CD4-positive, alpha-beta T cell (primary cell): ENCODE measurements at regions not wholly inside any gene's neighbourhood (a gene's known extent, or its start where the extent isn't known, plus 50 kb on each side); places are given as distances from the start of the nearest gene placed in this dataset.

Experiments used
- ATAC-seq: fragments of 200-7000 bp; cut with Tn5 transposase; one replicate; pipeline ENCODE4 v1.10.0; 2022; ENCODE audit warnings: mild to moderate bottlenecking; ENCODE audit not compliant: poor library complexity
- CTCF ChIA-PET: fragments of 350-600 bp; sonication (Branson Sonifier 250); formaldehyde crosslinking; loops from one replicate; lab custom pipeline; 2021; ENCODE audit warnings: antibody characterized with exemption, inconsistent platforms; lab: Charles Lee
- POLR2A ChIA-PET: fragments of 350-600 bp; sonication (Branson Sonifier 250); formaldehyde crosslinking; loops from one replicate; lab custom pipeline; 2021; ENCODE audit warnings: antibody characterized with exemption, inconsistent platforms; lab: Charles Lee
- DNase-seq, 14 experiments: peaks; one replicate each; pipeline ENCODE4 v3.0.0-alpha.2; 2013 to 2020; ENCODE audit warnings: mixed read lengths in 2 of 14
- H3K27ac ChIP-seq, 2 donors: one replicate each; pipeline versions ENCODE4 v1.5.1 to v1.7.0; 2013; ENCODE audit warnings: low read length in 2 of 2, low read depth in 1 of 2, mild to moderate bottlenecking in 1 of 2
- H3K27me3 ChIP-seq, 2 experiments: 1 replicate in 1 of 2; 2 replicates in 1 of 2; pipeline versions ENCODE4 v1.6.1 to v1.7.0; 2013; ENCODE audit warnings: low read length in 2 of 2, control low read depth in 1 of 2, mild to moderate bottlenecking in 1 of 2, moderate library complexity in 1 of 2; ENCODE audit not compliant: insufficient read depth in 2 of 2, control insufficient read depth in 1 of 2
- H3K36me3 ChIP-seq: one replicate; pipeline ENCODE4 v1.6.1; 2013; ENCODE audit warnings: low read length, control low read depth; ENCODE audit not compliant: insufficient read depth
- H3K4me1 ChIP-seq: one replicate; pipeline ENCODE4 v1.6.1; 2013; ENCODE audit warnings: low read length, control low read depth; ENCODE audit not compliant: insufficient read depth
- H3K4me3 ChIP-seq: one replicate; pipeline ENCODE4 v1.5.1; 2013; ENCODE audit warnings: mild to moderate bottlenecking, low read length, moderate library complexity
- H3K9me3 ChIP-seq, 2 experiments: 1 replicate in 1 of 2; 2 replicates in 1 of 2; pipeline versions ENCODE4 v1.6.1 to v1.7.0; 2013; ENCODE audit warnings: low read length in 2 of 2, mild to moderate bottlenecking in 2 of 2, control low read depth in 1 of 2, moderate library complexity in 1 of 2; ENCODE audit not compliant: control insufficient read depth in 1 of 2, insufficient read depth in 1 of 2
- H3K27ac Mint-ChIP-seq: one replicate; pipeline ENCODE4 v1.8.0; 2020; ENCODE audit warnings: mixed read lengths
- H3K27me3 Mint-ChIP-seq: one replicate; pipeline ENCODE4 v1.8.0; 2021; ENCODE audit warnings: mixed read lengths
- H3K36me3 Mint-ChIP-seq: one replicate; pipeline ENCODE4 v1.8.0; 2021; ENCODE audit warnings: low read depth, mixed read lengths
- H3K4me1 Mint-ChIP-seq: one replicate; pipeline ENCODE4 v1.8.0; 2021; ENCODE audit warnings: low read depth, mixed read lengths
- H3K4me3 Mint-ChIP-seq: one replicate; pipeline ENCODE4 v1.8.0; 2020; ENCODE audit warnings: mild to moderate bottlenecking, mixed read lengths
- H3K9me3 Mint-ChIP-seq: one replicate; pipeline ENCODE4 v1.8.0; 2020; ENCODE audit warnings: mixed read lengths
- intact Hi-C, 2 experiments: fragments of 100-400 bp; cut with DNase I in 1 of 2; cut with micrococcal nuclease in 1 of 2; formaldehyde crosslinking; loops; one replicate each; pipeline versions ENCODE4 v1.15.1 to v1.9.0; 2023 to 2025; cut with DNase I, micrococcal nuclease
- TF ChIP-seq, protein P1 (sequence below): fragments of 200-600 bp; IDR thresholded peaks from one replicate; pipeline ENCODE4 v1.8.0; 2022; ENCODE audit warnings: antibody characterized with exemption, mild to moderate bottlenecking

DNA sequence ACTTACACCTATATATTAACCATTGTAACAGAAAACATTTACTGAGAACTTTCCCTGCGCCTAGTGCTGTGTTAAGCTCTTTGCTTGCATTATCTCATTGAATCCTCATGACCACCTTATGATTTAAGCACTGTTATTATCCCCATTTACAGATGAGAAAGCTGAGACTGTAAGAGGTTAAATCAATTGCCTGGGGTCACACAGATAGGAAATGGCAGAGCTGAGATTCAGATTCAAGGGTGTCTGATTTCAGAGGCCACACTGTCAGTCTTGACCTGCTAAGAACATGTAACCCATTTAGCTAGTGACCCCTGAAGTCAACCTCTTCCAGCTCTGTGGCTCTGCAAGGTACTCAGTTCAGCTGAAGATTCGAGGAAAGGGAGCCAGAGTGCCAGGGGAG, 143.9 kb downstream of the TLE3 start:
- H3K9me3 Mint-ChIP-seq = no peaks in the 10 kb centered on the region
- intact Hi-C loops = no loop called here
- CTCF ChIA-PET = no interaction called here

GRCh38 chr15:69954666-69955065, 143.1 kb downstream of the TLE3 start:
- POLR2A ChIA-PET = no interaction called here

More for the DNA sequence above, 143.9 kb downstream of the TLE3 start:
- Mint-ChIP-seq H3K4me3 (no peak overlapping the region), H3K36me3 (no peaks in the 10 kb centered on the region), H3K27me3 (no peaks in the 10 kb centered on the region), H3K4me1 (no peaks in the 10 kb centered on the region), H3K27ac (no peak overlapping the region)
- Histone ChIP-seq H3K9me3 (no peaks in the 10 kb centered on the region), H3K4me1 (no peaks in the 10 kb centered on the region), H3K4me3 (no peak overlapping the region), H3K27me3 (no peaks in the 10 kb centered on the region), H3K36me3 (no peaks in the 10 kb centered on the region), H3K27ac (no peak overlapping the region)
- TF ChIP-seq, protein P1, sequence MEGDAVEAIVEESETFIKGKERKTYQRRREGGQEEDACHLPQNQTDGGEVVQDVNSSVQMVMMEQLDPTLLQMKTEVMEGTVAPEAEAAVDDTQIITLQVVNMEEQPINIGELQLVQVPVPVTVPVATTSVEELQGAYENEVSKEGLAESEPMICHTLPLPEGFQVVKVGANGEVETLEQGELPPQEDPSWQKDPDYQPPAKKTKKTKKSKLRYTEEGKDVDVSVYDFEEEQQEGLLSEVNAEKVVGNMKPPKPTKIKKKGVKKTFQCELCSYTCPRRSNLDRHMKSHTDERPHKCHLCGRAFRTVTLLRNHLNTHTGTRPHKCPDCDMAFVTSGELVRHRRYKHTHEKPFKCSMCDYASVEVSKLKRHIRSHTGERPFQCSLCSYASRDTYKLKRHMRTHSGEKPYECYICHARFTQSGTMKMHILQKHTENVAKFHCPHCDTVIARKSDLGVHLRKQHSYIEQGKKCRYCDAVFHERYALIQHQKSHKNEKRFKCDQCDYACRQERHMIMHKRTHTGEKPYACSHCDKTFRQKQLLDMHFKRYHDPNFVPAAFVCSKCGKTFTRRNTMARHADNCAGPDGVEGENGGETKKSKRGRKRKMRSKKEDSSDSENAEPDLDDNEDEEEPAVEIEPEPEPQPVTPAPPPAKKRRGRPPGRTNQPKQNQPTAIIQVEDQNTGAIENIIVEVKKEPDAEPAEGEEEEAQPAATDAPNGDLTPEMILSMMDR = no peak
- no peak for ATAC-seq
- POLR2A ChIA-PET = no interaction called here
- DNase-seq = no peak

GRCh38 chr15:69955240-69955894, 142.3 kb downstream of the TLE3 start:
- Histone ChIP-seq H3K36me3 (no peaks in the 10 kb centered on the region), H3K4me1 (no peaks in the 10 kb centered on the region), H3K27ac (no peak overlapping the region), H3K4me3 (no peak overlapping the region), H3K9me3 (no peaks in the 10 kb centered on the region), H3K27me3 (no peaks in the 10 kb centered on the region)
- ATAC-seq (no peak), DNase-seq (no peak)
- TF ChIP-seq, protein P1 = no peak
- Mint-ChIP-seq H3K4me3 (no peak overlapping the region), H3K9me3 (no peaks in the 10 kb centered on the region), H3K27ac (no peak overlapping the region), H3K36me3 (no peaks in the 10 kb centered on the region), H3K27me3 (no peaks in the 10 kb centered on the region), H3K4me1 (no peaks in the 10 kb centered on the region)
- intact Hi-C loops = no loop called here
- ChIA-PET CTCF (no interaction called here), POLR2A (no interaction called here)

More at GRCh38 chr15:69954666-69955065, 143.1 kb downstream of the TLE3 start:
- DNase-seq (no peak), ATAC-seq (no peak)
- H3K27me3 Mint-ChIP-seq = no peaks in the 10 kb centered on the region
- H3K27ac ChIP-seq = no peak overlapping the region
- H3K36me3 ChIP-seq = no peaks in the 10 kb centered on the region
- H3K36me3 Mint-ChIP-seq = no peaks in the 10 kb centered on the region
- intact Hi-C loops = no loop called here
- no peak overlapping the region for H3K4me3 Mint-ChIP-seq
- H3K9me3 ChIP-seq = no peaks in the 10 kb centered on the region
- H3K27me3 ChIP-seq = no peaks in the 10 kb centered on the region
- H3K27ac Mint-ChIP-seq = no peak overlapping the region
- no peak overlapping the region for H3K4me3 ChIP-seq
- TF ChIP-seq, protein P1 = no peak
- H3K9me3 Mint-ChIP-seq = no peaks in the 10 kb centered on the region
- H3K4me1 Mint-ChIP-seq = no peaks in the 10 kb centered on the region
- no peaks in the 10 kb centered on the region for H3K4me1 ChIP-seq
- CTCF ChIA-PET = no interaction called here
